ENCODE measurements at regions not wholly inside any gene's neighbourhood (a gene's known extent, or its start where the extent isn't known, plus 50 kb on each side); places are given as distances from the start of the nearest gene placed in this dataset.

DNA sequence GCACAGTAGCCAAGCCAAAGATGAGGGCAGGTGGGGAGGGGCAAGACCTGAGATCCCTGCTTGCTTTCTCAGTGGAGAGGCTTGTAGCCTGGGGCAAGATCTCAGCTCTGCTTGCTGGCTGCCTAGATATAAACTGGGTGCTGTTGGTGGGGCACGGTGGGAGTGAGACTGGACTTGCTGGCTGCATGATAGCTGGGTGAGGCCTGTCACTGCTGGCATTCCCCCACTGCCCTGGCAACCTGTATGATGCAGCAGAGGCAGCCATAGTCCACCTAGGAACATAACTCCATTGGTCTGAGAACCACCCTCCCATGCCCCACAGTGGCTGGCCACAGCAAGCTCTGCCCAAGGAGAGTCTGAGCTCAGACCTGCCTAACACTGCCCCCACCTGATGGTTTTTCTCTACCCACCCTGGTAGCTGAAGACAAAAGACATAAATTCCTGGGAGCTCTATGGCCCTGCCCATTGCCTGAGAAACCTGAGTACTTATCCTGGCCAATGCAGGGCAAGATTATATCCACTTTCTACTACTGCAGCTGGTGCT is 261.9 kb upstream of the DEPDC1 start:
- TF ChIP-seq, protein P1, sequence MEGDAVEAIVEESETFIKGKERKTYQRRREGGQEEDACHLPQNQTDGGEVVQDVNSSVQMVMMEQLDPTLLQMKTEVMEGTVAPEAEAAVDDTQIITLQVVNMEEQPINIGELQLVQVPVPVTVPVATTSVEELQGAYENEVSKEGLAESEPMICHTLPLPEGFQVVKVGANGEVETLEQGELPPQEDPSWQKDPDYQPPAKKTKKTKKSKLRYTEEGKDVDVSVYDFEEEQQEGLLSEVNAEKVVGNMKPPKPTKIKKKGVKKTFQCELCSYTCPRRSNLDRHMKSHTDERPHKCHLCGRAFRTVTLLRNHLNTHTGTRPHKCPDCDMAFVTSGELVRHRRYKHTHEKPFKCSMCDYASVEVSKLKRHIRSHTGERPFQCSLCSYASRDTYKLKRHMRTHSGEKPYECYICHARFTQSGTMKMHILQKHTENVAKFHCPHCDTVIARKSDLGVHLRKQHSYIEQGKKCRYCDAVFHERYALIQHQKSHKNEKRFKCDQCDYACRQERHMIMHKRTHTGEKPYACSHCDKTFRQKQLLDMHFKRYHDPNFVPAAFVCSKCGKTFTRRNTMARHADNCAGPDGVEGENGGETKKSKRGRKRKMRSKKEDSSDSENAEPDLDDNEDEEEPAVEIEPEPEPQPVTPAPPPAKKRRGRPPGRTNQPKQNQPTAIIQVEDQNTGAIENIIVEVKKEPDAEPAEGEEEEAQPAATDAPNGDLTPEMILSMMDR (IDR thresholded peaks at IDR 0.05): no peak; the same call in 1 of the 2 replicates

- TF ChIP-seq, protein P1 (IDR thresholded peaks at IDR 0.05): no peak
Observed at GRCh38 chr1:68767941-68768340, 271.1 kb upstream of the DEPDC1 start.

DNA sequence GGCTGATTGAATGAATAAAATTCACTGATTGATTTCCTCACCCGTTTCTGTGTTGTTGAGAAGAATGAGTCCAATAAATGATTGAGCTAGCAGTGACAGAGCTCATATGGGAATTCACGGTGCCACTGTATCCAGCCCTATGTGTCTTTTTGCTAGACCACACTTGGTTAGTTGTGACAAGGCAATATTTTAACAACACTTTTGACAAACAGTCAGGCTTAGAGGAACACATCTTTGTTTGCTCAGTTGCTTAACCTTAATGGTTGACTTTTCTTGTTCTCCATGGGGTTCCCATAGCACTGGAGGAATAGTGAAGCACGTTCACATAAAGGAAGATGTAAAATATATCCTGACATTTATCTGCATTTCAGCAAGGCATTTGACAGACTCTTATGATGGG is 273.9 kb upstream of the DEPDC1 start:
- TF ChIP-seq, protein P1 (IDR thresholded peaks at IDR 0.05): no peak

DNA sequence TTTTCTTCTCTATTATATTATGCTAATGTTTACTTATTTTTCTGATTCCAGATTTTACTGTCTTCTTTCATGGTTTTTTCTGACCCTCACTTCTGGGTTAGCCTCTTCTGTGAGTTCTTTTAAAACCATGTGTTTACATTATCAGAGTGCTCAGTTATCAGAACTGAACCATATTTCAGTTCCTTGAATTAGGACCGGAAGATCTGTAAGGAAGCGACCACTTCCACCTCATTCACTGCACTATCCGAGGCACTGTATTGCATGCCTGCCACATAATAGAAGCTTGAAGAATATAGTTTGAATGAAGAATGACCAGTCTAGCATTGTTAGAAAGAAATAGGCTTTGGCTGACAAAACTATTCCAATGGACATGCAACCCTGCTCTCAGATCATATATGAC is 281.0 kb upstream of the DEPDC1 start:
- TF ChIP-seq, protein P1 (IDR thresholded peaks at IDR 0.05): no peak

DNA sequence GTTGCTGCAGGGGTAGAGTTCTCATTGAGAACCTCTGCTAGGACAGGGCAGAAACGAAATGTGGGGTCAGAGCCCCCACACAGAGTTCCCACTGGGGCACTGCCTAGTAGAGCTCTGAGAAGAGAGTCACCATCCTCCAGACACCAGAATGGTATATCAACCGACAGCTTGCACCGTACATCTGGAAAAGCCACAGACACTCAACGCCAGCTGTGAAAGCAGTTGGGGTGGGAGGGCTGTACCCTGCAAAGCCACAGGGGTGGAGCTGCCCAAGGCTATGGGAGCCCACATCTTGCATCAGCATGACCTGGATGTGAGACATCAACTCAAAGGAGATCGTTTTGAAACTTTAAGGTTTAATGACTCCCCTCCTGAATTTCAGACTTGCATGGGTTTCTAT is 284.0 kb upstream of the DEPDC1 start:
- TF ChIP-seq, protein P1 (IDR thresholded peaks at IDR 0.05): no peak

- TF ChIP-seq, protein P1 (IDR thresholded peaks at IDR 0.05): 0 out of 2 replicates have a peak, but pooled peaks have one; percentile 30
Observed at GRCh38 chr1:68782890-68783289, 286.0 kb upstream of the DEPDC1 start.

DNA sequence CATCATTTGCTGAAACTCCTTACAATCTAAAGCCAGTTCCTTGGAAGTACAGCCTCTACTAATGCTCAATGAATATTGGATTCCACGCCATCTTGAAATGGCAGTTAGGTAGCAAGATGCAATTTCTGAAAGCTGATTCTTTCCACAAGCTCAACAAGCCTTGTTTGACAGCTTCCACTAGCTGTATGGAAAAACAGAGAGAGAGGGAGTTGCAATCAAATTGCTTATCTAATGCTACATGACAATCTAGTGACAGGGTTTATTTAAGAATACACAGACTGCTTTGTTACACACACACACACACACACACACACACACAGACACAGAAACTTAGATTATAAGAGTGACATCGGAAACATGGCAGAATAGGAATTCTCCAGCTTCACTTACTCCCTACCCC is 288.4 kb upstream of the DEPDC1 start:
- TF ChIP-seq, protein P1 (IDR thresholded peaks at IDR 0.05): no peak

GRCh38 chr1:68788762-68789161 is 291.9 kb upstream of the DEPDC1 start:
- TF ChIP-seq, protein P1 (IDR thresholded peaks at IDR 0.05): no peak
